ENCODE measurements at regions not wholly inside any gene's neighbourhood (a gene's known extent, or its start where the extent isn't known, plus 50 kb on each side); places are given as distances from the start of the nearest gene placed in this dataset.
"Not testable (repeated sequence)": the region's sequence is repeated elsewhere in the genome, so short reads cannot be mapped to it uniquely, and the experiment has no call there.

- DNase-seq (ENCODE audit: low spot score), result no peak
Measured at GRCh38 chr10:128178302-128178958, 52.2 kb upstream of the MKI67 start.

GRCh38 chr10:128180843-128181242 lies 54.6 kb upstream of the MKI67 start:
- no peak for DNase-seq (ENCODE audit: low spot score)

- no peak for DNase-seq (ENCODE audit: low spot score)
Measured at GRCh38 chr10:128185627-128186026, 59.4 kb upstream of the MKI67 start.

GRCh38 chr10:128186959-128187787 lies 61.0 kb upstream of the MKI67 start:
- DNase-seq (ENCODE audit: low spot score), result no peak

GRCh38 chr10:128187788-128188185 lies 61.6 kb upstream of the MKI67 start:
- DNase-seq (ENCODE audit: low spot score), result no peak

GRCh38 chr10:128189176-128189575 lies 63.0 kb upstream of the MKI67 start:
- DNase-seq (ENCODE audit: low spot score), result no peak

- DNase-seq (ENCODE audit: low spot score), result no peak
Measured at GRCh38 chr10:128191847-128192246, 65.6 kb upstream of the MKI67 start.

- not testable (repeated sequence) for DNase-seq (ENCODE audit: low spot score)
Measured at GRCh38 chr10:128201826-128202225, 75.6 kb upstream of the MKI67 start.

- no peak for DNase-seq (ENCODE audit: low spot score)
Measured at GRCh38 chr10:128203028-128203427, 76.8 kb upstream of the MKI67 start.

- DNase-seq (ENCODE audit: low spot score), result not testable (repeated sequence)
Measured at GRCh38 chr10:128205591-128205990, 79.4 kb upstream of the MKI67 start.

- no peak for DNase-seq (ENCODE audit: low spot score)
Measured at GRCh38 chr10:128206676-128207075, 80.5 kb upstream of the MKI67 start.

- DNase-seq (ENCODE audit: low spot score), result no peak
Measured at GRCh38 chr10:128209862-128210214, 83.6 kb upstream of the MKI67 start.

- peak; percentile 93 for DNase-seq (ENCODE audit: low spot score)
Measured at GRCh38 chr10:128210215-128211063, 84.2 kb upstream of the MKI67 start.

GRCh38 chr10:128211064-128211504 lies 84.9 kb upstream of the MKI67 start:
- no peak for DNase-seq (ENCODE audit: low spot score)

- DNase-seq (ENCODE audit: low spot score), result peak; percentile 94
Measured at GRCh38 chr10:128211953-128212727, 85.9 kb upstream of the MKI67 start.

- DNase-seq (ENCODE audit: low spot score), result no peak
Measured at GRCh38 chr10:128213156-128213555, 86.9 kb upstream of the MKI67 start.

GRCh38 chr10:128215733-128216132 lies 89.5 kb upstream of the MKI67 start:
- DNase-seq (ENCODE audit: low spot score), result no peak

- DNase-seq (ENCODE audit: low spot score), result no peak
Measured at GRCh38 chr10:128217136-128217535, 90.9 kb upstream of the MKI67 start.

- DNase-seq (ENCODE audit: low spot score), result no peak
Measured at GRCh38 chr10:128218161-128218560, 91.9 kb upstream of the MKI67 start.

GRCh38 chr10:128219295-128219694 lies 93.1 kb upstream of the MKI67 start:
- DNase-seq (ENCODE audit: low spot score), result no peak

GRCh38 chr10:128220021-128220420 lies 93.8 kb upstream of the MKI67 start:
- no peak for DNase-seq (ENCODE audit: low spot score)

Data from mesenteric fat pad (tissue), 1 donor.